ENCODE measurements at regions not wholly inside any gene's neighbourhood (a gene's known extent, or its start where the extent isn't known, plus 50 kb on each side); places are given as distances from the start of the nearest gene placed in this dataset.
"Not testable (repeated sequence)": the region's sequence is repeated elsewhere in the genome, so short reads cannot be mapped to it uniquely, and the experiment has no call there.

GRCh38 chr2:189231719-189232323 is 52.3 kb upstream of the COL5A2 start:
- DNase-seq, result no peak

GRCh38 chr2:189232759-189233406 is 53.3 kb upstream of the COL5A2 start:
- DNase-seq, result no peak

DNA sequence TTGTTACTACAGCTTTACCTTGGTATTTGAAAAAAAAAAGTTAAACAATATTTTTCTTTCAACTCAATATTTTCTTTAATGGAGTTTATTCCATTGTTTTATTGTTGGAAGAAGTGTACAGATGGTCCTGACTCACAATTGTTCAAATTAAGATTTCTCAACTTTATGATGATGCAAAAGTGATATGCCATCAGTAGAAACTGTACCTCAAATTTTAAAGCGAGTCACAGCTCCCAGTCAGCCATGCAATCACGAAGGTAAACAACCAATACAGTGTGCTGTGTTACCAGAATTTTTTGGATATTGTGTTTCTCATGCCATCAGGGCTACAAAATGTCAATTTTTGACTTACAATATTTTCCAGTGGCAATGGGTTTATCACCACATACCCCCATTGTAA is 54.0 kb upstream of the COL5A2 start:
- no peak for DNase-seq

- no peak for DNase-seq
These were observed 55.4 kb upstream of the COL5A2 start for GRCh38 chr2:189234991-189235390.

- no peak for DNase-seq
These were observed 56.5 kb upstream of the COL5A2 start for GRCh38 chr2:189236066-189236465.

- no peak for DNase-seq
These were observed 59.3 kb upstream of the COL5A2 start for GRCh38 chr2:189238903-189239302.

- DNase-seq, result not testable (repeated sequence)
These were observed 64.3 kb upstream of the COL5A2 start for GRCh38 chr2:189243843-189244242.

- no peak for DNase-seq
These were observed 67.7 kb upstream of the COL5A2 start for GRCh38 chr2:189247276-189247675.

DNA sequence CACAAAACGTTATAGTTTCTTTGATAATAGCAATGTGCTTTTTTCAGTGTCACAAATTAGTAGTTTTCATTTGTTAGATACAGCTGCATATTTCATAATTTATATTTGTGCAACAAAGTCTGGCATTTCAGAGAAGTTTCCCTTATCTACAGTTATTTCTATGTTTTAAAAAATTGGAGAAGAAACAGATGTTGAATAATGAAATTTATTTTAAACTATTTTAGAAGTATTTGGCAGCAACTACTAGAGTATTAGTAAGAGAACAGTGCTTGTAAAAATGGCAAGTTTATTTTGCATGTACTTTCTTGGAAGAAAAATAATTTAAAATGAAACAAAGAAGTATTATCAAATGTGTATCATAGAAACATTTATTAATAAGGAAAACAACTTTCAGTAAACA is 68.6 kb upstream of the COL5A2 start:
- DNase-seq, result no peak

GRCh38 chr2:189249171-189249570 is 69.6 kb upstream of the COL5A2 start:
- no peak for DNase-seq

DNA sequence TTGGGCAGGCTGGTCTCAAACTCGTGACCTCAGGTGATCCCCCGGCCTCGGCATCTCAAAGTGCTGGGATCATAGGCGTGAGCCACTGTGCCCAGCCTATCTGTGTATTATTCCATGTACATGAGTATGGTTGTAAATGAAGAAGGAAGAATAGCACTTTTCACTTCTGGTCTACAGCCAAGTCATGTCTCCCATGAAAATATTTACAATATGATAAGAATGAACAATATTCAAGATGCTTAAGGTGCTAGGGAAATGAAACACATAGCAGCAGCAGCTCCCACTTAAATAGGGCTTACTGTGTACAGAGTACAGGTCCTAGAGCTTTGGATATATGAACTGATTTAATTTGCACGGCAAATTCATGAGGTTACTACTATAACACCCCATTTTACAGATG is 70.3 kb upstream of the COL5A2 start:
- DNase-seq, result no peak

DNA sequence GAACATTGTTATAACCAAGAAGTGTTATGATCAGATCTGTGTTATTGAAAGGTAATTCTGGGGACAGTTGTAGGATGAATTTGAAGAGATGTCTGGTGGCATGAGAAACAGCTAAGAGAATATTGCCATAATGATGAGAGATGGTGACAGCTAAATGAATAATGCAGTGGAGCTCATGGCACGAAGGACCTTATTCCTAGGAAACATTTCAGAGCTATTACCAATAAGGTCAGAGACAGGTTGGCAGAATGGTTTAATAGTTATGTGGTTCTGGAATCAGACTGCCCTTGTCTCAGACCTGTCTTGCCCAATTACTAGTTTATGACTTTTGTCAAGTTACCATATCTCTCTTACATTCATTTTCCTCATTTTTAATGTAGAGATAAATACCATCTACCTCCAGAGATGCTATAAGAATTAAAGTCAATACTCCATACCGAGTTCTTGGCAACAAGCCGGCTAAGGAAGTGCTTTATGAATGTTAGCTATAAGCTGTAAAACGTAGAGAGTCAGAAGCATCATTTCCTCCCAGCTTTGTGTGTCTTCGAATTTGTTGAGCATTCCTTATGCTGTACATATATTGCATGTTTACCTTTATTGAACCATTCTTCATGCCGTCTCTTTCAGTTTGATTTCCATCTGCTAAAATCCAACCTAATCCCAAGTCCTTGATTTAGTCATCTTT is 73.6 kb upstream of the COL5A2 start:
- no peak for DNase-seq

GRCh38 chr2:189253836-189254235 is 74.3 kb upstream of the COL5A2 start:
- DNase-seq, result no peak

- DNase-seq, result no peak
These were observed 74.8 kb upstream of the COL5A2 start for GRCh38 chr2:189254268-189254883.

GRCh38 chr2:189255711-189256110 is 76.2 kb upstream of the COL5A2 start:
- DNase-seq, result no peak

DNA sequence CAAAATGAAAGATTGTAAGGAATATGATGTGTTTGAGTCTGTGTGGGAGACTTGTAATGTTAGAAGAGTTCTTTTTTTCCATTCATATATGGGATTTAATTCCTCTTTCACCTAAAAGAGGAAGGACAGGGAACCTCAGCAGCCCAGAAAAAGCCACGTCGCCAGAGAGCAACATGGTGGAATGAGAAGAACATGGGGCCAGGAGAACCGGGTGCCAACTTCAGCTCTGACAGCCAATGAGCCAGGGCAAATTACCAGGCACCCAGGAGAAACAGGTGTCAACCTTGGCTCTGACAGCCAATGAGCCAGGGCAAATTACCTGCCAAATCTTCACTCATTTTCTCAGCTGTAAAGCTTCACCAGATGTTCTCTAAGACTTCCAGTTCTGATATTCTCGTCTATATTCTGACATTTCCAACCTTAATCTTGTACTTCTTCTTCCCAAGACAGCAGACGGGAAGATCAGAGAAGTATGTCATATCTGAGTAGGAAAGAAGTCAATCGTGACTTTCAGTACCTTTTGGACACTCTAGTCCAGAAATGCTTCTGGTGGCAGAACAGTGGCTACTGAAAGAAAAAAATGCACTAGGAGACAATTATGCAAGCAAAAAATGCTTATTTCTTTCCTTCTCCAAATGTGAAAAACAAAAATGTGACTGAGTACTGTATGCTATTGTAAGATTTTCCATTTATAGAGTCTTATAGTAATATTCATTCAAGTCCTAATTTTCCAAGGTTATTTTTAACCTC is 79.2 kb upstream of the COL5A2 start:
- DNase-seq, result no peak

DNA sequence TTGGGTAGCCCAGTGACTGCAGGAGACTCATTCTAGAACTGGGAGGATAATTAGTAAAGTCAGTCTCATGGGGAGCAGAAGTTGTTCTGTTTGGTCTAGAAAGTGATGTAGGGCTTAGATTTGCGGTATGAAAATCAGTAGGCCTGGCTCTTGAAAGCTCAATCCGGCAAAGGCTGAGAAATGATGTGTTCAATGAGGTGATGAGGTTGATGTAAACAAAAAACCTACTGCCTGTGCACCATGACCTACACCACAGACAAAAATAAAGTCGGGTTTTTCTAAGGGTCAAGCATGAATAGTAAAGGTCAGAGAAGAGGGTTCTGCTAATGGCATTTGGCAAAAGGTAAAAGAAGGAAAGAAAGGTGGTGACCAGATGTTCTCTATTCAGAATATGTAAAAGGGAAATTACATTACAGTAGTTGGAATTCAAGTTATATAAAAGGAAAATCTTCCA is 80.8 kb upstream of the COL5A2 start:
- no peak for DNase-seq

DNA sequence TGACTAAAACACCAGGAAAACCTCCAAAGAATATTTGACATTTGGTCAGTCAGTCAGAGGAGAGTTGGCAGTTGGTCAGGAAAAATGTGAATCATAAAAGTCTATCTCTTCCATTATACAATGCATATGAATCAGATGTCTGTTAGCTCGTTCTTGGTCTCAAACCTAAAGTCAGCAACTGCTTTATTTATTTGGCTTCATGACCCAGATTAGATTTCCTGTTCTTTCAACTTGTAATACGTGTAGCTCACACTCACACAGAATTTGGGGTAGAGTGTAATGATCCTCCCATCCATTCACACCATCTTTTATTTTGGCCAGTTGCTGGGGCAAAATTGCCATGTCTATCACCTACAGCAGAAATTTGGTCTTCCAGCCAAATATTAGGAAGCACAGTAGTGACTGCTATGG is 81.9 kb upstream of the COL5A2 start:
- DNase-seq, result no peak

GRCh38 chr2:189261916-189262315 is 82.4 kb upstream of the COL5A2 start:
- DNase-seq, result no peak

GRCh38 chr2:189265696-189266320 is 86.2 kb upstream of the COL5A2 start:
- DNase-seq, result no peak

- DNase-seq, result no peak
These were observed 87.9 kb upstream of the COL5A2 start for GRCh38 chr2:189267491-189267890.
